ENCODE measurements at regions not wholly inside any gene's neighbourhood (a gene's known extent, or its start where the extent isn't known, plus 50 kb on each side); places are given as distances from the start of the nearest gene placed in this dataset.

GRCh38 chr3:168794427-168794826 is 698.7 kb upstream of the GOLIM4 start:
- no peak for TF ChIP-seq EZH2 (IDR thresholded peaks at IDR 0.05; ENCODE audit: low read depth)
- no peak for TF ChIP-seq CTCF (conservative IDR thresholded peaks at IDR 0.05)

Data from PC-9 (cell line).